ENCODE measurements at regions not wholly inside any gene's neighbourhood (a gene's known extent, or its start where the extent isn't known, plus 50 kb on each side); places are given as distances from the start of the nearest gene placed in this dataset.

GRCh38 chr13:47179321-47179720, 282.5 kb upstream of the HTR2A start:
- H3K27me3 ChIP-seq (ENCODE audit: control insufficient read depth, insufficient read depth, low read length), result no peaks in the 10 kb centered on the region
- no peaks in the 10 kb centered on the region for H3K4me1 ChIP-seq (ENCODE audit: control insufficient read depth, insufficient read depth, low read length)
- no peak overlapping the region for H3K27ac ChIP-seq (ENCODE audit: low read depth, low read length)
- H3K36me3 ChIP-seq (ENCODE audit: control insufficient read depth, insufficient read depth, low read length), result no peaks in the 10 kb centered on the region
- H3K9me3 ChIP-seq (ENCODE audit: control insufficient read depth, insufficient read depth, low read depth, low read length), result no peaks in the 10 kb centered on the region
- no peak overlapping the region for H3K9ac ChIP-seq (ENCODE audit: low read length)
- H3K4me3 ChIP-seq (ENCODE audit: low read depth, low read length), result no peak overlapping the region

GRCh38 chr13:47178090-47178950, 281.5 kb upstream of the HTR2A start:
- H3K4me3 ChIP-seq (ENCODE audit: low read depth, low read length), result no peak overlapping the region
- no peak overlapping the region for H3K9ac ChIP-seq (ENCODE audit: low read length)
- H3K27me3 ChIP-seq (ENCODE audit: control insufficient read depth, insufficient read depth, low read length), result no peaks in the 10 kb centered on the region
- no peaks in the 10 kb centered on the region for H3K9me3 ChIP-seq (ENCODE audit: control insufficient read depth, insufficient read depth, low read depth, low read length)
- no peaks in the 10 kb centered on the region for H3K4me1 ChIP-seq (ENCODE audit: control insufficient read depth, insufficient read depth, low read length)
- H3K36me3 ChIP-seq (ENCODE audit: control insufficient read depth, insufficient read depth, low read length), result no peaks in the 10 kb centered on the region
- H3K27ac ChIP-seq (ENCODE audit: low read depth, low read length), result no peak overlapping the region

GRCh38 chr13:47175172-47175866, 278.5 kb upstream of the HTR2A start:
- H3K9ac ChIP-seq (ENCODE audit: low read length), result no peak overlapping the region

GRCh38 chr13:47170971-47171370, 274.1 kb upstream of the HTR2A start:
- Histone ChIP-seq H3K9me3 (ENCODE audit: control insufficient read depth, insufficient read depth, low read depth, low read length) (no peaks in the 10 kb centered on the region), H3K27ac (ENCODE audit: low read depth, low read length) (no peak overlapping the region)

More at GRCh38 chr13:47175172-47175866, 278.5 kb upstream of the HTR2A start:
- H3K4me1 ChIP-seq (ENCODE audit: control insufficient read depth, insufficient read depth, low read length), result no peaks in the 10 kb centered on the region
- no peak overlapping the region for H3K4me3 ChIP-seq (ENCODE audit: low read depth, low read length)
- no peaks in the 10 kb centered on the region for H3K36me3 ChIP-seq (ENCODE audit: control insufficient read depth, insufficient read depth, low read length)
- no peak overlapping the region for H3K27ac ChIP-seq (ENCODE audit: low read depth, low read length)
- H3K9me3 ChIP-seq (ENCODE audit: control insufficient read depth, insufficient read depth, low read depth, low read length), result no peaks in the 10 kb centered on the region
- H3K27me3 ChIP-seq (ENCODE audit: control insufficient read depth, insufficient read depth, low read length), result no peaks in the 10 kb centered on the region

GRCh38 chr13:47168618-47169017, 271.8 kb upstream of the HTR2A start:
- Histone ChIP-seq H3K27me3 (ENCODE audit: control insufficient read depth, insufficient read depth, low read length) (no peaks in the 10 kb centered on the region), H3K4me1 (ENCODE audit: control insufficient read depth, insufficient read depth, low read length) (no peaks in the 10 kb centered on the region), H3K27ac (ENCODE audit: low read depth, low read length) (no peak overlapping the region), H3K36me3 (ENCODE audit: control insufficient read depth, insufficient read depth, low read length) (no peaks in the 10 kb centered on the region), H3K9me3 (ENCODE audit: control insufficient read depth, insufficient read depth, low read depth, low read length) (no peaks in the 10 kb centered on the region), H3K9ac (ENCODE audit: low read length) (no peak overlapping the region), H3K4me3 (ENCODE audit: low read depth, low read length) (no peak overlapping the region)

More at GRCh38 chr13:47170971-47171370, 274.1 kb upstream of the HTR2A start:
- H3K4me1 ChIP-seq (ENCODE audit: control insufficient read depth, insufficient read depth, low read length), result no peaks in the 10 kb centered on the region
- H3K36me3 ChIP-seq (ENCODE audit: control insufficient read depth, insufficient read depth, low read length), result no peaks in the 10 kb centered on the region
- H3K9ac ChIP-seq (ENCODE audit: low read length), result no peak overlapping the region
- no peak overlapping the region for H3K4me3 ChIP-seq (ENCODE audit: low read depth, low read length)
- no peaks in the 10 kb centered on the region for H3K27me3 ChIP-seq (ENCODE audit: control insufficient read depth, insufficient read depth, low read length)

- no peak overlapping the region for H3K9ac ChIP-seq (ENCODE audit: low read length)
- H3K4me1 ChIP-seq (ENCODE audit: control insufficient read depth, insufficient read depth, low read length), result no peaks in the 10 kb centered on the region
- H3K27me3 ChIP-seq (ENCODE audit: control insufficient read depth, insufficient read depth, low read length), result no peaks in the 10 kb centered on the region
- no peaks in the 10 kb centered on the region for H3K36me3 ChIP-seq (ENCODE audit: control insufficient read depth, insufficient read depth, low read length)
- H3K9me3 ChIP-seq (ENCODE audit: control insufficient read depth, insufficient read depth, low read depth, low read length), result no peaks in the 10 kb centered on the region
- H3K27ac ChIP-seq (ENCODE audit: low read depth, low read length), result no peak overlapping the region
- H3K4me3 ChIP-seq (ENCODE audit: low read depth, low read length), result no peak overlapping the region
Observed at GRCh38 chr13:47168066-47168465, 271.2 kb upstream of the HTR2A start.

- Histone ChIP-seq H3K9ac (ENCODE audit: low read length) (no peak overlapping the region), H3K27ac (ENCODE audit: low read depth, low read length) (no peak overlapping the region), H3K36me3 (ENCODE audit: control insufficient read depth, insufficient read depth, low read length) (no peaks in the 10 kb centered on the region), H3K27me3 (ENCODE audit: control insufficient read depth, insufficient read depth, low read length) (no peaks in the 10 kb centered on the region), H3K4me3 (ENCODE audit: low read depth, low read length) (no peak overlapping the region), H3K9me3 (ENCODE audit: control insufficient read depth, insufficient read depth, low read depth, low read length) (no peaks in the 10 kb centered on the region; the same call in 1 of the 2 replicates), H3K4me1 (ENCODE audit: control insufficient read depth, insufficient read depth, low read length) (no peaks in the 10 kb centered on the region)
Observed at GRCh38 chr13:47166336-47166735, 269.5 kb upstream of the HTR2A start.

GRCh38 chr13:47159853-47160550, 263.1 kb upstream of the HTR2A start:
- H3K27me3 ChIP-seq (ENCODE audit: control insufficient read depth, insufficient read depth, low read length), result no peaks in the 10 kb centered on the region
- no peaks in the 10 kb centered on the region for H3K36me3 ChIP-seq (ENCODE audit: control insufficient read depth, insufficient read depth, low read length)
- no peak overlapping the region for H3K4me3 ChIP-seq (ENCODE audit: low read depth, low read length)
- H3K4me1 ChIP-seq (ENCODE audit: control insufficient read depth, insufficient read depth, low read length), result no peaks in the 10 kb centered on the region
- no peak overlapping the region for H3K9ac ChIP-seq (ENCODE audit: low read length)
- no peak overlapping the region for H3K27ac ChIP-seq (ENCODE audit: low read depth, low read length)
- no peaks in the 10 kb centered on the region; the same call in 1 of the 2 replicates for H3K9me3 ChIP-seq (ENCODE audit: control insufficient read depth, insufficient read depth, low read depth, low read length)

- no peak overlapping the region for H3K4me3 ChIP-seq (ENCODE audit: low read depth, low read length)
- H3K4me1 ChIP-seq (ENCODE audit: control insufficient read depth, insufficient read depth, low read length), result no peaks in the 10 kb centered on the region
- no peak overlapping the region for H3K27ac ChIP-seq (ENCODE audit: low read depth, low read length)
- no peaks in the 10 kb centered on the region for H3K27me3 ChIP-seq (ENCODE audit: control insufficient read depth, insufficient read depth, low read length)
- H3K9me3 ChIP-seq (ENCODE audit: control insufficient read depth, insufficient read depth, low read depth, low read length), result no peaks in the 10 kb centered on the region; the same call in 1 of the 2 replicates
- no peaks in the 10 kb centered on the region for H3K36me3 ChIP-seq (ENCODE audit: control insufficient read depth, insufficient read depth, low read length)
- H3K9ac ChIP-seq (ENCODE audit: low read length), result no peak overlapping the region
Observed at GRCh38 chr13:47158593-47158992, 261.7 kb upstream of the HTR2A start.

GRCh38 chr13:47148543-47148942, 251.7 kb upstream of the HTR2A start:
- H3K27ac ChIP-seq (ENCODE audit: low read depth, low read length), result no peak overlapping the region
- H3K4me1 ChIP-seq (ENCODE audit: control insufficient read depth, insufficient read depth, low read length), result no peaks in the 10 kb centered on the region
- H3K9ac ChIP-seq (ENCODE audit: low read length), result no peak overlapping the region

GRCh38 chr13:47147812-47148119, 250.9 kb upstream of the HTR2A start:
- Histone ChIP-seq H3K4me1 (ENCODE audit: control insufficient read depth, insufficient read depth, low read length) (no peaks in the 10 kb centered on the region), H3K36me3 (ENCODE audit: control insufficient read depth, insufficient read depth, low read length) (no peaks in the 10 kb centered on the region), H3K4me3 (ENCODE audit: low read depth, low read length) (no peak overlapping the region), H3K9ac (ENCODE audit: low read length) (no peak overlapping the region), H3K27me3 (ENCODE audit: control insufficient read depth, insufficient read depth, low read length) (no peaks in the 10 kb centered on the region), H3K9me3 (ENCODE audit: control insufficient read depth, insufficient read depth, low read depth, low read length) (no peaks in the 10 kb centered on the region), H3K27ac (ENCODE audit: low read depth, low read length) (no peak overlapping the region)

More at GRCh38 chr13:47148543-47148942, 251.7 kb upstream of the HTR2A start:
- Histone ChIP-seq H3K27me3 (ENCODE audit: control insufficient read depth, insufficient read depth, low read length) (no peaks in the 10 kb centered on the region), H3K9me3 (ENCODE audit: control insufficient read depth, insufficient read depth, low read depth, low read length) (no peaks in the 10 kb centered on the region), H3K4me3 (ENCODE audit: low read depth, low read length) (no peak overlapping the region), H3K36me3 (ENCODE audit: control insufficient read depth, insufficient read depth, low read length) (no peaks in the 10 kb centered on the region)

Data from HUES6 (cell line).